HG03280 (cell line): ENCODE measurements at regions not wholly inside any gene's neighbourhood (a gene's known extent, or its start where the extent isn't known, plus 50 kb on each side); places are given as distances from the start of the nearest gene placed in this dataset.

Experiments
- ATAC-seq: cut with Tn5 transposase; IDR thresholded peaks from one replicate; pipeline ENCODE4 v1.9.1; 2021; ENCODE audit warnings: mild to moderate bottlenecking, moderate library complexity; ENCODE audit not compliant: unreplicated experiment

- ATAC-seq: no peak
Observed at GRCh38 chr2:82875858-82876257, 1583.2 kb downstream of the SUCLG1 start.

GRCh38 chr2:82857967-82858366 is 1601.1 kb downstream of the SUCLG1 start:
- ATAC-seq: no peak

- ATAC-seq: no peak
Observed at GRCh38 chr2:82853299-82853698, 1605.8 kb downstream of the SUCLG1 start.

DNA sequence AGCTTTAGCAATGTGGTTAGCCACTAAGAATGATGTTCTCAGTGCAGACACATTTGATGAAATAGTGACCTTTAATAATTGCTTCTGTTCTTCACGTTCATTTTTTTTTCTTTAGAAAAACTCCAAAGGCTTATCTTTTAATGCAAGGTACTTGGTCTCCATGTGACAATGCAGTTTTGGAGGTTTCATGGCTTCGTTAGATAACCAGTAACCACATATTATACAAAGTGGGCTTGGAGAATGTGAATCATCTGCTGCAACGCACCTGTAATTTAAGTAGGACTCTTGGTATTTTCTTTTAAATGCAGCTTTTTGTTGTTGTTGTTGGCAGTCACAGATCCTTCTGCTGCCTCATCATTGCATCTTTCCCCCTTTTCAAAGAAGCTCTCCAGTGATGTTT is 1606.3 kb downstream of the SUCLG1 start:
- no peak for ATAC-seq

DNA sequence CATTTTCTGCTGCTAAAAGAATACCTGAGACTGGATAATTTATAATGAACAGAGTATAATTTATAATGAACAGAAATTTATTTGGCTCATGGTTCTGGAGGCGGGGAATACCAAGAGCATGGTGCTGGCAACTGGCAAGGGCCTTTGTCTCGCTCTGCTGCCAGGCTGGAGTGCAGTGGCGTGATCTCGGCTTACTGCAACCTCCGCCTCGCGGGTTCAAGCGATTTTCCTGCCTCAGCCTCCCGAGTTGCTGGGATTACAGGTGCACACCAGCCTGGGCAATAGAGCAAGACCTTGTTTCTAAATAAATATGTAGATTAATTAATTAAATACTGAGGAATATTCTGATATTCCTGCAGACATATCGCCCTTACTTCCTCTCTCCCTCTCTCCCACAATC is 1610.8 kb downstream of the SUCLG1 start:
- no peak for ATAC-seq

GRCh38 chr2:82839036-82839435 is 1620.0 kb downstream of the SUCLG1 start:
- no peak for ATAC-seq

DNA sequence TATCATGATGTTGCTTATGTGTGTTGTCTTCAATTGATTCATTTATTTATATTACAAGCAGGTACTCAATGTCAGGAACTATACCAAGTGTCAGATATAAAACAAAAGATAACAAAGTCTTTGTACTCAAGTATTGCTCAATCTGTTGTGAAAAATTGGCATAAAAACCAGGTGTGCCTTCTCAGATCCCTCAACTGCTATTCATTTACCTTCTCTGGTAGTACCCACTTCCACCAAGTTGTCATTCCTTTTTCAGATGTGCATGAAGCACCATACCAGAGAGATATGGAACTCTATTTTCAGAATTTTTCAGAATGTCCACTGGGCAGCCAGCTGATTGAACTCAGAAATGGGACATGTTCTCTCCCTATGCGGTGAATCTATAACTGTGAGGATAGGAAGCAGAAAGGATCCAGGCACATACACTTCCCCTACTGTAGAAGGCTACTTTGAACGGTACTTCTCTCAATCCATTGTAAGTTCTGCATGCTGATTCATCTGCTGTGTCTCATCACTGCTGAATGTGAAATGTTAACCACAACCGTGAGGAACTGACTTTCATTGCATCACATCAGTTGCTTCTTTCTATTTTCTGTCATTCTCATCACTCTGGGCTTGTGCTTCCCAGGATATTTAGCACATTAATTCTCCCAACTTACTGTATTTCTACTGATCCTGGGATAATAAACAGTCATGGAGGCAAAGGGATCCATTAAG is 1621.3 kb downstream of the SUCLG1 start:
- ATAC-seq: no peak

DNA sequence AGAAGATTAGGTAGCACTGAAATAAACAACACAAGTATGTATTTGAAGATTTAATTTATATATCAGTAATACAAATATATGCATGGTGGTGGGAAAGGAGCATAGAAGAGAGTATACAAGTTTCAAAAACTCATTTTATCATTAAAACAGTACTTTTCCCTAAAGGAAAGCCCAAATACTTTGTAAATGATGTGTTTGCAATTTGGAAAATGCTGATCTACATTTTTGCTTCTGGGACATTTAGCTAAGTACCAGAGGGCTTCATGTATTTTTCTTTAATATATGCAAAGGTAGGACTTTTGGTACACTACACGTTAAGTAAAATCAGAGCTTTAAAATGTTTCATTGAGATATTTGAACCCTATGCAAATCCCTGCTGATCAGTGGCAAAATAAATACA is 1624.2 kb downstream of the SUCLG1 start:
- no peak for ATAC-seq

DNA sequence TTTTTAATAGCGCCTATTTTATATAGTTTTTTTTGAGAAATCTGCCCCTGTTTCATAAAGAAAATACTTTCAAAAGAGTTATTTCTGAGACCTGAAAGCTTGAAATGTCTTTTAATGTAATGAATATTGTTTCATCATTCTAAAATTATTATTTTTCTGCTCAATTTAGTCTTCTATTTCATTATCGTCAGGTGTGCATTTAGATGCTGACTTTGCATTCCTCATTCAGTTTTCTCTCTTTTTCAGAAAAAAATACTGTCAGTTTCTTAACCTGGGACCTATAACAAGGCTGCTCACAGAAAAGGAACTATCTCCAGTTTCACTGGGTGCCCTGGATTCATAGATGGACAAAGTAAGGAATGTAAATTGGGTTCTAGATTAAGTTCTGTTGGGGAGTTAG is 1631.7 kb downstream of the SUCLG1 start:
- ATAC-seq: no peak

DNA sequence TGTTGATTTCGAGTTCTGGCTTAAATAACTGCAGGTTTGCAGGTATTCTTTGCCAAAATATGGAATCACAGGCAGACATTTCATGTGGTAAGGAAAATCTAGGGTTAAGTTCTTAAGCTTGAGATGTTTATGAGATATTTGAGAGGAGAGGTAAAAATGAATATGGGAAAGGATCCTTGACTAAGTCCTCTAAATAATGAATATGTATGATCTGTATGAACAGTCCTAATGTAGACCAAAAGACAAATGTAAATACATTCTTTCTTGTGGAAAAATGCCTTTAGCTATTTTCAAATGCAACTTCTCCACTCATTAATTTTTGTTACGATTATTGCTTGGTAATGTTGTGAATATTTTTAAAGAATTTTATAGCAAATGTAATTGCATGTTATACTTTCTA is 1632.6 kb downstream of the SUCLG1 start:
- ATAC-seq: no peak

DNA sequence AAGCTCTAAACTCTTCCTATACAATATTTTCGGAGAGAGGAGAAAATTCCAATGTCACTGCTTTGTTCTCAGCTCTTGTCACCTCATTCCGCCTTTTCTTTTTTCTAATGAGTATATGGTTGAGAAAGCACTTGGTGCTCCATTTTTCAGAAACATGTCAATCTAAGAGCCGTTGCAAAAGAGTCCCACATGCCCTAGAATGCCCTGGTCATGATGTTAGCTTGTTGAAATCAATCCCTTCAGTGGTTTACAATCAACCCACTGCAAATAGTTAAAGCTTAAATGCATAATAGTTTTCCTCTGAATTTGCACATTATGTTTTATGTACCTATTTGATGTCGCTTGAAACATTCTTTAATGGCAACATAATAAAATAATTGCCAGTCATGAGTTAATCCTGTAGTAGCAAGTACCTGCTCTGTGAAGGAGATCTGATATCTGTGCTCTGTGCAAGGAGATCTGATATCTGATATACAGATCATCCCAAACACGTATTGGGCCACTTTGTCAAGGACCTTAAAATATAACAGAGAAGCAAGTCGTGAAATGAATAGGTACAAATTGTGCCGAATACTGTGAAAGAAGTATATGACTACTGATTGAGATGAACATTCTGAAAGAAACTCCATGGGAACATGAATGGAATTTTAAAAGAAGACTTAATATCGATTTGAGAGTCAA is 1633.5 kb downstream of the SUCLG1 start:
- no peak for ATAC-seq

- no peak for ATAC-seq
Observed at GRCh38 chr2:82823892-82824291, 1635.2 kb downstream of the SUCLG1 start.

- no peak for ATAC-seq
Observed at GRCh38 chr2:82819951-82820350, 1639.1 kb downstream of the SUCLG1 start.

DNA sequence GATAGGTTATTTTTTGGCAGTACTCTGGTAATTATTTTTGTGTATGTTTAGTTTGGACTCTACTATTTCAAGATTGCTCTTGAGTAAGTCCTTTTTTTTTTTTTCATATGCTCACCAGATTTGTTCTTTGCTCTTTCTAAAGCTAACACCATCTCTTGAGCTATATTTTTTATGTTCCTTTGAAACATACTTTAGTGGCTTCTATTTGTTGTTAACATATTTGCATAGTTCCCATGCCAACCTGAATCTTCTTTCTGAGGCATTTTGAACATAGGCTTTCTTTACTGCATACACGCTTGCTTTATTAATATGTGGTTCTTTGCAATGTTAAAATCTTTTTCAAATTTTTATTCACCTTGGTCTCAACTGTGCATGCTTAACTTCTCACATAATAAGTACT is 1644.9 kb downstream of the SUCLG1 start:
- ATAC-seq: no peak

GRCh38 chr2:82811946-82812345 is 1647.1 kb downstream of the SUCLG1 start:
- no peak for ATAC-seq

GRCh38 chr2:82803307-82803706 is 1655.8 kb downstream of the SUCLG1 start:
- no peak for ATAC-seq

DNA sequence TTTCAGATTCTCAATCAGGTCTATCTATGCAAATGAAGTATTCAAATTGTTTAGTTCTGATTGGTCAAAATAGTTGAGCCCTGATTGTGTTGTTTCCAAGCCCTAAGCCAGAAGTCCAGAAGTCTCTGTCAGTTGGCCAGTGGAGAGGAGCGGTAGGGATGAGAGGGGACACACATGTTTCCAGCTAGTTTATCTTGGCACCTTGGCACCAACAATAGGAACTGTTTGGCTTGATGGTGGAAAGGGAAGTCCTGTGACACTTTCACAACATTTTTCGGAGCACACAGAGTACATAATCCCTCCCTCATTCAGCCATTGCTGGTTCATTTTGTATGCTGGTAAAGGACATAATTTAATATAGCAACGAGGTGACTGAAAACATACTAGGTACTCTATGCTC is 1661.6 kb downstream of the SUCLG1 start:
- no peak for ATAC-seq

GRCh38 chr2:82796132-82796531 is 1662.9 kb downstream of the SUCLG1 start:
- ATAC-seq: no peak

DNA sequence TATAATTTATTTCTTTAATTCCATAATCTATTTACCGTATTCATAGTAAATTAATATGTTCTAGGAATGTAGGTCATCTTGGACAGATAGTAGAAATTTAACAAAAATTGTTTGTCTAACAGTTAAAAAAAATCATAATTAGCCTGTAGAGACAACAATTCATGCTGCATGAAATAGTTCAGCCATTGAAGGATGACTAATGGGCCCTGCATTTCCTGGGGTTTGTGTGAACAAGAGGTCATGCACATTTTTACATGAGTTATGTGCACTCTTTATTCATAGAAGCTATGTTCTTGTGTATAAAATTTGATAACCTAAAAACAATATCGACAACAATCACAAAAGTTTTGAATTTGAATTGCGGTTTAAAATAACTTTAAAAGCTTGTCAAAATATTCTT is 1663.6 kb downstream of the SUCLG1 start:
- no peak for ATAC-seq

- no peak for ATAC-seq
Observed at GRCh38 chr2:82793711-82794435, 1665.2 kb downstream of the SUCLG1 start.

DNA sequence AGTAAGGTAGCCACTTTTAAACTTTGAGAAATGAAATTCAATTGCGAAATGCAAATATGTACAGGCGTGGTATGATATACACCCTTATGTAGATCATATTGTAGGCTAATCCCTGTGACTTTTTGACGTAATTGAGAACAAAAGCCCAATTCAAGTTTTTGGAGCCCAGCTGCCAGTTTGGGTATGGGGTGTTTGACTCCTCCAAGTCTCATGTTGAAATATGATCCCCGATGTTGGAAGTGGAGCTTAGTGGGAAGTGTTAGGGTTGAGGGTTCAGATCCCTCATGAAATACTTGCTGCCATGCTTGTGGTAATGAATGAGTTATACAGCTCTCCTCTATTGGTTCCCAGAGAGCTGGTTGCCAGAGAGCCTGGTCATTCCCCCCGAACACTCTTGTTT is 1666.8 kb downstream of the SUCLG1 start:
- no peak for ATAC-seq
